HG03196 (cell line): ENCODE measurements at regions not wholly inside any gene's neighbourhood (a gene's known extent, or its start where the extent isn't known, plus 50 kb on each side); places are given as distances from the start of the nearest gene placed in this dataset.

ENCODE experiments used
- ATAC-seq: cut with Tn5 transposase; IDR thresholded peaks from one replicate; pipeline ENCODE4 v1.9.1; 2021; ENCODE audit not compliant: unreplicated experiment

DNA sequence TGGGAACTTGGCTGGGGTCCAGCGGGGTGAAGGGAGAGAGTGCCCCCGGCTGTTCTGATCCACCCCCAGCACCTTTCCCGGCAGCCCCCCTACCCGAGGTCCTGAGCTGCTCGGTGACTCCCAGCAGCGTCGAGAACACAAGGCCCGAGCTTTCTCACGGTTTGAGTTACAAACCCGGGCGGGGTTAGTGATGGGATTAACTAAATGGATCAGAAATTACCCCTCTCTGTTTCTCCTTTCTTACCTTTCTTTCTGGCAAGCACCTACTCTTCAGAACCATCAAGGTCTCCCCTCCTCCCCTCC is 139.4 kb upstream of the GPC1 start:
- ATAC-seq: no peak

GRCh38 chr2:240296476-240297255 is 138.8 kb upstream of the GPC1 start:
- ATAC-seq: no peak

- ATAC-seq: no peak
Observed at GRCh38 chr2:240297256-240298116, 138.0 kb upstream of the GPC1 start.

- ATAC-seq: no peak
Observed at GRCh38 chr2:240298117-240298790, 137.2 kb upstream of the GPC1 start.

DNA sequence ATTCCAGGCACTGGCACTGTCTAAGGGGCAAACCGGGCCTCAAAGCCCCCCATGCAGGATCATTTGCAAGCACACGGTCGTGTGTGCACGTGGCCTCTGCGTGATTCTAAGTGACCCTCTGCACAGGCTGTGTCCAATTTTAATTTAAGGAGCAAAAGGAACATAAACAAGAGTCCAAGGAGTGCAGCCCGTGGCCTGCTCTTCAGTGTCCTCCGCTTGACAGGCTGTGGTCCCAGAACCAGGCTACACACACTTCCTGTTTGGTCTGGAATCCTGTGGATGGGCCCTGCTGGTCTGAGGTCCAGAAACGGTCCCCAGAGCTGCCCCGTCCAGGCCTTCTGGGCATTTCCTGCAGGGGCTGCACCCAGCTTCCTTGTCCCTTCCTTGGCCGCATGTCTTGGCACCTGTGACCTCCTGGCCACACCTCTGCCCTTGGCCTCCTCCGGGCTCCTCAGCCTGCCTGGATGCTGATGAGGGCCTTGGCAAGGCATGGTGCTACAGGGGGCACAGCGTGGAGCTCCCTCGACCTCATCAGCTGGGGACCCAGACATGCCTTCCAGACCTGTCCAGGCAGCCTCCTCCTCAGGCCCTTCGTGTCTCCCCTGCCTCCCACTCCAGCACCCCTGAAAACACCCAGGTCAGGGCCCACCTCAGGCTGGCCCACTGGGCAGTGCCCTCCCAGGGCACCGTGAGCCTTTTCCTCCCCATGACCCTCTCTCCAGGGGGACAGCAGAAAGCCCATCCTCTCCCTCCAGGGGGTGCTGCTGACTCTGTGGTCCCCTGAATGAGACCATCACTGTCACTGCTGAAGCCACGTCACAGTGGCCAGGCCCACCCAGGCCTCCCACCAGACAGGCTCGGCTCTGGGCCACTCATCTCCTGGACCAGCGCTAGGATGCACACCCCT is 136.4 kb upstream of the GPC1 start:
- ATAC-seq: no peak

DNA sequence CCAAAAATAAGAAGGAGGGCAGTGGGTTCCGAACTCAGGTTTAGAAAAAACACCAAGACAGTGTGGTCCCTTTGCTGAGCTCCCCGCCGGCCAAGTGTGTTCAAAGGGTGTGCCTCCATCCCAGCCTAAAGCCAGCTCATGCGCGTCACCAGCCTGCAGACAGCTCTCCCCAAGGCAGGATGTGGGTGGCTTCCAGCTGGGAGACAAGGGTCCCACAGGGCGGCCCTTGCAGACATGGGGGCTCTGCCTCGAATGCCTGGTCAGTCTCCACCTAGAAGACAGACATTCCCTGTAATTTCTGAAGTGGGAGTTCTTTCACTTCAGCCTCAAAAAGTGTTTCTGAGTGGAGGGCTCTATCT is 135.8 kb upstream of the GPC1 start:
- no peak for ATAC-seq

DNA sequence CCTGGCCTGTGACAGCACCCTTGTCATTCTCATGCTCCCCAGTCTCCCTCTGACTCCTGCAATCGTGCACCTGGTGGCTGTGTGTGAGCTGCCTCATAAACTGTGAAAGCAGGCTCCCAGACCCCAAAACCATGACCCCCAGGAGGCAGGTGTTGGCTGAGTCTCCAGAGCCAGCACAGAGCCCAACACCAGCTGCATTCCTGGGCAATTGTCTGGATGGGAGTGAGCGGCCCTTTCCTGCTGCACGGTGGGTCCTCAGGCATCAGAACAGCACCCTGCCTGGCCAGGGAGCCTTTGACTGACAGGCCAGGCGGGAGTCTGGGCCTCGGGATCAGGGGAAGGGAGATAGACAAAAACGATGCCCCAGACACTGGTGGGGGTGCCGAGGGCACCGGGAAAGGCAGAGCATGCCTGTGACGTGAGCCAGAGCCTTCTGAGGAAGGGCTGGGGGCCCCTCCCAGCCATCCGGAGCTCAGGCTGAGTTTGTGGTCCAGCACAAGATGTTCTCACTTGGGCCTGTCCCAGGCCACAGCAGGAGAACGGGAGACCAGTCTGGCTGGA is 135.1 kb upstream of the GPC1 start:
- no peak for ATAC-seq

- ATAC-seq: no peak
Observed at GRCh38 chr2:240300840-240301239, 134.6 kb upstream of the GPC1 start.

- no peak for ATAC-seq
Observed at GRCh38 chr2:240301256-240301795, 134.1 kb upstream of the GPC1 start.

DNA sequence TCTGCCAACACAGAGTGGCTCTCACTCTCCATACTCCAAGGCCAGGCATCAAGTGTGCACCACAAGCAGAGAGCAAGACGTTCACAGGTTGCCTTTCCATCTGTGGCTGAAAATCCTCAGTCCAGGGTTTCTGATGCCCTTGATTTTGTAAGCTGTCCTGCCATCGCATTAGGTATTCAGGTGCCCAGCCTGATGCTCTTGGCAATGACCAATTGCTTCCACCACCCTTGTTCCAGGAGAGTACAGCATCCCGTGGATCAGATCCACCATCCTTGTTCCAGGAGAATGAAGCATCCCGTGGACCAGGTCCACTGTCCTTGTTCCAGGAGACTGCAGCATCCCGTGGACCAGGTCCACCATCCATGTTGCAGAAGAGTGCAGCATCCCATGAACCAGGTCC is 133.4 kb upstream of the GPC1 start:
- no peak for ATAC-seq

GRCh38 chr2:240302933-240303595 is 132.4 kb upstream of the GPC1 start:
- ATAC-seq: no peak

DNA sequence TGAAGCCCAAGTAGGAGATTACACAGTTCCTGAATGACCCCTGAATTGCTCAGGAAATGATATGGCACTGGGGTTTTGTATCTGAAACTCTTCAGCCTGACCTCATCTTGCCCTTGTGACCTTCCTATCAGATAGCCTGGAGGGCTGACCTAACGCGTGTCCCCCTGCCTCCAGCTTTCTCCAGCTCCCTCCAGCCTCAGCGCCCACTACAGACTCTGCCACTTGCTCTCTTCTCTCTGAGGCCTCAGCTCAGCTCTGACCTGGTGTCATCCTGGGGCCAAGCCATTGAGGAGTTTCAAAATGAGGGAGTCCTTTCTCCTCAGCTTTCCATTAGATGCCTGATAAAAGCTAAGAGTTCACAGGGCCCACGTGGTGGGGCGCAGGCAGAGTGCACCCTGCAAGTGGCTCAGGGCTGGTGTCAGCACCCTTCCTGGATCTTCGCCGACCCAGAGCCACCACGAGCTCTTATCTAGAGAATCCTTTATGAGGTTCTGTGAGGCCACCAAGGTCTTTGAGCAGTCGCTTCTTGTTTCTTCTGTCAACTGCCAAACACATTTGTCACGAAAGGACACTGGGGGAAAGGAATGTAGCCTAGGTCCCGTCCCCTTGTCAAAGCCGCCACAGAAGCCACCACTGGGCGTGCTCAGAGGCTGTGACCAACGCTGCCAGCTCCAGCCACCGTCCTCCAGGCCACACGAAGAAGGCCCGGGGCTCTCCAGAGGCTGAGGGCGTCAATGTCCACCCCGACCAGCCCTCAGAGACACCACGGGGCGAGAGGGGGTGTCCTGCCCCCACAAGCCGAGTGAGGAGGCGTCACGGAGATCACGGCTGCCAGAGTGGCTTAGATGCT is 131.3 kb upstream of the GPC1 start:
- ATAC-seq: no peak

GRCh38 chr2:240304746-240305161 is 130.7 kb upstream of the GPC1 start:
- no peak for ATAC-seq

- no peak for ATAC-seq
Observed at GRCh38 chr2:240305369-240305962, 130.0 kb upstream of the GPC1 start.

GRCh38 chr2:240306185-240306584 is 129.3 kb upstream of the GPC1 start:
- ATAC-seq: no peak

DNA sequence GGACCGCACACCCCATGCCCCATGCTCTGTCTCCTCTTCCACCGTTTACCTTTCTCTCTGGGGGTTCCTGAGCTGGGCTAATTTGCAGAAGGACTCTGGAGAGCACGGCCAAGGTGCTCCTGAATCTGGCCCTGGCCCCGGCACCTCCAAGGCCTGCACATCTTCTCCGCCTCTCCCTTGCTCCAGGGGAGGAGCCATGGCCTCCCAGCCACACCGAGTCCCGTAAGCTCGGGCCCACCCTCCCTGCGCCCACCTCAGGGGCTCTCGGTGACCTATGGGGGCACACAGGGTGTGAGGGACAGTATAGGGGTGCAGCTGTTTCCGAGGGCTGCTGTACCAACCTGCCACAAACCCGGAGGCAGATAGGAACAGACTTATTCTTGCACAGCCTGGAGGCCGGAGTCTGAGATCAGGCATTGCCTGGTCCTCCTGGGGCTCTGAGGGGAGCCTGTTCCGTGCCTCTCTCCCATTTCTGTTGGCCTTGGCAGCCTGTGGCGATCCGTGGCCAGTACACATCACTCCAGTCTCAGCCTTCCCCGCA is 127.3 kb upstream of the GPC1 start:
- ATAC-seq: no peak

DNA sequence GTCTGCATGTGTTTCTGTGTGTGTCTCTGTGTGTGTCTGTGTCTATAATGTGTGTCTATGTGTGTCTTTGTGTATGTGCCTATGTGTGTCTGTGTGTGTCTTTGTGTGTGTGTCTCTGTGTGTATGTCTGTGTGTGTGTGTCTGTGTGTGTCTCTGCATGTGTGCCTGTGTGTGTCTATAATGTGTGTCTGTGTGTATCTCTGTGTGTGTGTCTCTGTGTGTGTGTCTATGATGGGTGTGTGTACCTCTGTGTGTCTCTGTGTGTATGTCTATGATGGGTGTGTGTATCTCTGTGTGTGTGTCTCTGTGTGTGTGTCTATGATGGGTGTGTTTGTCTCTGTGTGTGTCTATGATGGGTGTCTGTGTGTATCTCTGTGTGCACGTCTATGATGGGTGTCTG is 126.2 kb upstream of the GPC1 start:
- no peak for ATAC-seq

GRCh38 chr2:240310201-240310600 is 125.3 kb upstream of the GPC1 start:
- no peak for ATAC-seq
